ENCODE measurements at regions not wholly inside any gene's neighbourhood (a gene's known extent, or its start where the extent isn't known, plus 50 kb on each side); places are given as distances from the start of the nearest gene placed in this dataset.

DNA sequence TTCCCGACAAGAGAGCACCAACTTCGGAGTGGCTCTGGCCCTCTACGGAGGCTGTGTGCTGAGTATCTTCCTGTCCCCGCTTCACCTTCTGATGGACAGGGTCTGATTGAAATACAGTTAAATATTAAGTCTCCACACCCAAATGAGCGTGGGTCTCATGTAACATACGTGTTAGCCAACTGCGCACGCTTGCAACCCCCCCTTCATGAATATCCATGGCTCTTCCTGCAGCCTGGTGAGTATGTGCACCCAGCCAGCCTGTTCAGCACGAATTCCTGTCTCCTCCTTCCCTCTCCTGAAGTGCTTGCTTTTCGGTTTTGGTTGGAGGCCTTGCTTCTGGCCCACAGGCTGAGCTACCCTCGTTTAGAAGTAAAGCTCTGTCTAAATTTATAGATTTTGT, 102.9 kb upstream of the FRMD1 start:
- no peak for TF ChIP-seq POLR2A (IDR thresholded peaks at IDR 0.05)
- TF ChIP-seq, protein P1, sequence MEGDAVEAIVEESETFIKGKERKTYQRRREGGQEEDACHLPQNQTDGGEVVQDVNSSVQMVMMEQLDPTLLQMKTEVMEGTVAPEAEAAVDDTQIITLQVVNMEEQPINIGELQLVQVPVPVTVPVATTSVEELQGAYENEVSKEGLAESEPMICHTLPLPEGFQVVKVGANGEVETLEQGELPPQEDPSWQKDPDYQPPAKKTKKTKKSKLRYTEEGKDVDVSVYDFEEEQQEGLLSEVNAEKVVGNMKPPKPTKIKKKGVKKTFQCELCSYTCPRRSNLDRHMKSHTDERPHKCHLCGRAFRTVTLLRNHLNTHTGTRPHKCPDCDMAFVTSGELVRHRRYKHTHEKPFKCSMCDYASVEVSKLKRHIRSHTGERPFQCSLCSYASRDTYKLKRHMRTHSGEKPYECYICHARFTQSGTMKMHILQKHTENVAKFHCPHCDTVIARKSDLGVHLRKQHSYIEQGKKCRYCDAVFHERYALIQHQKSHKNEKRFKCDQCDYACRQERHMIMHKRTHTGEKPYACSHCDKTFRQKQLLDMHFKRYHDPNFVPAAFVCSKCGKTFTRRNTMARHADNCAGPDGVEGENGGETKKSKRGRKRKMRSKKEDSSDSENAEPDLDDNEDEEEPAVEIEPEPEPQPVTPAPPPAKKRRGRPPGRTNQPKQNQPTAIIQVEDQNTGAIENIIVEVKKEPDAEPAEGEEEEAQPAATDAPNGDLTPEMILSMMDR (IDR thresholded peaks at IDR 0.05): no peak

Measured in stomach (tissue), 4 donors.